Activated CD4-positive, alpha-beta memory T cell treated with anti-CD3 and anti-CD28 coated beads, Interleukin-2, amount 10 ng/mL, durations not matched to agents 7 days and 5 days (primary cell): ENCODE measurements at regions not wholly inside any gene's neighbourhood (a gene's known extent, or its start where the extent isn't known, plus 50 kb on each side); places are given as distances from the start of the nearest gene placed in this dataset.
"Not testable (repeated sequence)": the region's sequence is repeated elsewhere in the genome, so short reads cannot be mapped to it uniquely, and the experiment has no call there.

ENCODE experiments used
- CTCF ChIA-PET: fragments of 350-600 bp; sonication (Branson Sonifier 250); formaldehyde crosslinking; loops from one replicate; lab custom pipeline; 2021; ENCODE audit warnings: antibody characterized with exemption, inconsistent platforms; lab: Charles Lee
- POLR2A ChIA-PET: fragments of 350-600 bp; sonication (Branson Sonifier 250); formaldehyde crosslinking; loops from one replicate; lab custom pipeline; 2021; ENCODE audit warnings: antibody characterized with exemption; lab: Charles Lee
- DNase-seq: peaks from one replicate; pipeline ENCODE4 v3.0.0-alpha.2; 2020
- H3K27ac Mint-ChIP-seq: one replicate; pipeline ENCODE4 v1.8.0; 2021; ENCODE audit warnings: mild to moderate bottlenecking, mixed read lengths
- H3K27me3 Mint-ChIP-seq: one replicate; pipeline ENCODE4 v1.8.0; 2021; ENCODE audit warnings: mixed read lengths
- H3K36me3 Mint-ChIP-seq: one replicate; pipeline ENCODE4 v1.8.0; 2021; ENCODE audit warnings: low read depth, mixed read lengths
- H3K4me1 Mint-ChIP-seq: one replicate; pipeline ENCODE4 v1.8.0; 2021; ENCODE audit warnings: mixed read lengths
- H3K4me3 Mint-ChIP-seq: one replicate; pipeline ENCODE4 v1.8.0; 2021; ENCODE audit warnings: mild to moderate bottlenecking, mixed read lengths
- H3K9me3 Mint-ChIP-seq: one replicate; pipeline ENCODE4 v1.8.0; 2021; ENCODE audit warnings: mixed read lengths

DNA sequence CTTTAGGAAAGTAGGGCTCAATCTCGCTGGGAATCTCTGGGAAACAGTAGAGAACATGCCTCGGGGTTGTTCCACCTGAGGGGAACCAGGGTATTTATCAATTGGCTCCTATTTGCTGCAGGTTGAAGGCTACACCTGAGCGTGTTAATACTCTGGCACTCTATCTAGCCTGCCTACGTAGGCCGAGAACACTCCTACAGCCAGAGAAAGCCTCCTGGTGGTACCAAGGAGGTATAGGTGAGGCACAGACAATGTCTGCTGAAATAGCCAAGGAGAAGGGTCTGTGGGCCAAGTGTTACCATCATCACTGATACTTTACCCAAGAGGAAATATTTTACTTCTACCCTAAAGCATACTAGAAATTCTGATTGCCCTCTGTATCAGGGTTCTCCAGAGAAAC lies 341.0 kb upstream of the UBE2E2 start:
- Mint-ChIP-seq H3K4me3 (no peak overlapping the region), H3K27ac (no peak overlapping the region), H3K27me3 (no peaks in the 10 kb centered on the region), H3K4me1 (no peaks in the 10 kb centered on the region), H3K36me3 (no peaks in the 10 kb centered on the region), H3K9me3 (peaks cover 4% of the 10 kb centered on the region)
- CTCF ChIA-PET = no interaction called here
- DNase-seq = no peak
- POLR2A ChIA-PET = no interaction called here

- H3K27ac Mint-ChIP-seq, H3K4me1 Mint-ChIP-seq, H3K36me3 Mint-ChIP-seq, DNase-seq, POLR2A ChIA-PET, CTCF ChIA-PET, H3K4me3 Mint-ChIP-seq, H3K9me3 Mint-ChIP-seq, H3K27me3 Mint-ChIP-seq: not testable (repeated sequence)
These were observed 320.3 kb upstream of the UBE2E2 start for GRCh38 chr3:22882834-22883233.

DNA sequence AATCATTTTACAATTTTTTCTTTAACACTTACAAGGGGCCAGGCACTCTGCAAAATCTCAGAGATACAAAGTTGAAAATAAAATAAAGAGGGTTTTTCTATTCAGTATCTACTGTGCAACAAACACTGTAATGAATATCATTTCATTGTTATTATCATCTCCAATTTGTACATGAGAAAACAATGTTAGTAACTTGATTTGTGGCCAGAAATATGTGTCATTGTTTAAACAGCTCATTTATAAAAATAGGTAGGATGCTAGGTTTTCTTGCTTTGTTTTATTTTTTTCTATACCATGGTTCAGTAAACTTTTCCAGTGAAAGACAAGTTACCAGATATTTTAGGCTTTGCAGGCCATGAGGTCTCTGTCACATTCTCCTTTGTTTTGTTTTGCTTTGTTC lies 318.1 kb upstream of the UBE2E2 start:
- Mint-ChIP-seq H3K27me3 (no peaks in the 10 kb centered on the region), H3K4me3 (no peak overlapping the region), H3K27ac (no peak overlapping the region), H3K4me1 (no peaks in the 10 kb centered on the region), H3K36me3 (no peaks in the 10 kb centered on the region), H3K9me3 (no peaks in the 10 kb centered on the region)
- no peak for DNase-seq
- POLR2A ChIA-PET = no interaction called here
- CTCF ChIA-PET = no interaction called here

GRCh38 chr3:22885574-22886341 lies 317.4 kb upstream of the UBE2E2 start:
- Mint-ChIP-seq H3K4me1 (no peaks in the 10 kb centered on the region), H3K4me3 (no peak overlapping the region), H3K9me3 (no peaks in the 10 kb centered on the region), H3K27ac (no peak overlapping the region), H3K36me3 (no peaks in the 10 kb centered on the region), H3K27me3 (no peaks in the 10 kb centered on the region)
- DNase-seq = no peak
- POLR2A ChIA-PET = no interaction called here
- CTCF ChIA-PET = no interaction called here

- ChIA-PET CTCF (no interaction called here), POLR2A (no interaction called here)
- no peaks in the 10 kb centered on the region for H3K4me1 Mint-ChIP-seq
- H3K4me3 Mint-ChIP-seq = no peak overlapping the region
- no peaks in the 10 kb centered on the region for H3K36me3 Mint-ChIP-seq
- H3K9me3 Mint-ChIP-seq = no peaks in the 10 kb centered on the region
- no peak overlapping the region for H3K27ac Mint-ChIP-seq
- no peaks in the 10 kb centered on the region for H3K27me3 Mint-ChIP-seq
- DNase-seq = no peak
These were observed 316.6 kb upstream of the UBE2E2 start for GRCh38 chr3:22886439-22887068.

DNA sequence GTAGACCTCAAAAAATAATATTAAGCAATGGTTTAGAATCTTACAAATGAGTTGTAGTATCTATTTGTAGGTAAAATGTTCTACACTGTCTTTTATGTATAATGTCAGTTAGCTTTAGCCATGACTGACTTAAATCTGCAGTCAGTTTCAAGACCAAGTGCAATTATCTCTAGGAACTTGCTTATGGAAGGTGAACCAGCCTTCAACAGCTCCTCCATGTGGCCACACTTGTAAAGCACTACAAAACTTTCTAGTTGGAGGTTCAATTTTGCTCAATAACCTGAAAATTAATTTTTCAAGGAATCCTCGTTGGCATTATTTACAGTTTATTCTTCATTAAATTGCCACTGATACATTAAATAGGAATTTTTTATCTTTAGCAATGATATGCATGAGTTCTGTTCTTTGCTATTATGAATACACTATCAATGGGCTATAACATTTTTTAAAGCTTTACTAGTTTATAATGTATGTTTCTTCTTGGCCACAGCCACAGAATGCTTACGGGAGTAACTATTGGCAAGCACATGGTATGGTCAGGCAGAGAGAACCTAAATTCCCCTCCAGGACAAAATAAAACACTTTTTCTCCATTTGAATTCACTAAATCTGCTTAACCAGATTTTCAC lies 315.3 kb upstream of the UBE2E2 start:
- Mint-ChIP-seq H3K4me3 (no peak overlapping the region), H3K36me3 (no peaks in the 10 kb centered on the region), H3K27ac (no peak overlapping the region), H3K27me3 (no peaks in the 10 kb centered on the region), H3K9me3 (no peaks in the 10 kb centered on the region), H3K4me1 (no peaks in the 10 kb centered on the region)
- no peak for DNase-seq
- CTCF ChIA-PET = no interaction called here
- POLR2A ChIA-PET = no interaction called here

DNA sequence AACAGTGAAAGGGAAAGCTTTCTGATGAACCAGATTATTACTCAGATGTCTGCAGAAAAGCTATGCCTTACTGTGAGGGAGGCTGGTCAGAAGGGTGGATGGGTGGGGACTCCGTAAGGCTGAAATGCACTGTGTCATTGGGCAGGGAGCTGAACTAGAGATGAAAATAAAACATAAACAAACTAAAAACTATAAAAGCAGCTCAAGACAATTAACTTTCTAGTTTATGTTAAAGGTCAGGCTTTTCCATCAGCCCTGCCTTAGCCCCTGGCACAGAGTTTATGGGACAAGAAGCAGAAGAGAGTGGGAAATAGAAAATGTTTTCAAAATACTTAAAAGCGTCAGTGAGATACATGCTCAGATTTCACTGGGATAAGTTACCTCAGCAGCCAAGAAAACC lies 310.0 kb upstream of the UBE2E2 start:
- Mint-ChIP-seq H3K27me3 (no peaks in the 10 kb centered on the region), H3K4me3 (no peak overlapping the region), H3K4me1 (no peaks in the 10 kb centered on the region), H3K27ac (no peak overlapping the region), H3K36me3 (no peaks in the 10 kb centered on the region), H3K9me3 (no peaks in the 10 kb centered on the region)
- POLR2A ChIA-PET = no interaction called here
- CTCF ChIA-PET = no interaction called here
- no peak for DNase-seq

DNA sequence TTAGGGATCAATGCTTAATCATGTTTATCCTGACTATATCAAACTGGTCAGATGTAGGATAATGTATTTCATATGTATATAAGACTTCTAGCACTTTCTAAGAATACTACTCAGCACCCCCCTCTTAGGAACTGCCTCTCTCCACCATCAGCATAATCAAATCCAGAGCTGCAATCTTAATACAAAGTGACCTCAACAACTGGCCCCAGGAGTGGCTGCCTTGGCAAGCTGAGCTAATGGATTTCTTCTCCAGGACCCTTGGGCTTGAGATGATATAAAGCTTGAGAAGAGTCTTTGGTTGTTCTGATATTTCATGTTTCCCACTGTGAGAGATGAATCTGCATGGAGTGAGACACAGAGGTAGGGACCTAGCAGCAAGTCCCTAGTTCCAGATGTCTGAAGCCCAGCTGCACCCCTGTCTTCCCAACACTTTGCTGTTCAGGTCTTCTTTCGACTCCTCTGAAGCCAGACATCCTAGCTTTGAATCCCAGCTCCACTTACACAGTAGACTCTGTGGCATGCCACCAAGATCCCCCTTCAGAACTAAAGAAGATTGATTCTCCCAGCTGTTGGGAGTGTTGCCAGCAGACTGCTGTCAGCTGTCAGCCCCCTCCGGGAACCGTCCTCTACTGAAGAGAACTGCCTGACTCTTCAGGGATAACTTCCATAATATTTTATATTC lies 309.3 kb upstream of the UBE2E2 start:
- H3K9me3 Mint-ChIP-seq = no peaks in the 10 kb centered on the region
- no peaks in the 10 kb centered on the region for H3K4me1 Mint-ChIP-seq
- POLR2A ChIA-PET = no interaction called here
- CTCF ChIA-PET = no interaction called here
- DNase-seq = no peak
- no peaks in the 10 kb centered on the region for H3K36me3 Mint-ChIP-seq
- no peaks in the 10 kb centered on the region for H3K27me3 Mint-ChIP-seq
- H3K27ac Mint-ChIP-seq = no peak overlapping the region
- no peak overlapping the region for H3K4me3 Mint-ChIP-seq

GRCh38 chr3:22894865-22895264 lies 308.3 kb upstream of the UBE2E2 start:
- Mint-ChIP-seq H3K4me1 (no peaks in the 10 kb centered on the region), H3K9me3 (no peaks in the 10 kb centered on the region), H3K27ac (no peak overlapping the region), H3K4me3 (no peak overlapping the region), H3K27me3 (no peaks in the 10 kb centered on the region), H3K36me3 (no peaks in the 10 kb centered on the region)
- ChIA-PET POLR2A (no interaction called here), CTCF (no interaction called here)
- DNase-seq = no peak

GRCh38 chr3:22895671-22896070 lies 307.5 kb upstream of the UBE2E2 start:
- Mint-ChIP-seq H3K4me3 (no peak overlapping the region), H3K9me3 (no peaks in the 10 kb centered on the region), H3K27ac (no peak overlapping the region), H3K4me1 (no peaks in the 10 kb centered on the region), H3K36me3 (no peaks in the 10 kb centered on the region), H3K27me3 (no peaks in the 10 kb centered on the region)
- ChIA-PET CTCF (no interaction called here), POLR2A (no interaction called here)
- DNase-seq = no peak

- no peaks in the 10 kb centered on the region for H3K27me3 Mint-ChIP-seq
- no peaks in the 10 kb centered on the region for H3K9me3 Mint-ChIP-seq
- no peak overlapping the region for H3K27ac Mint-ChIP-seq
- ChIA-PET POLR2A (no interaction called here), CTCF (no interaction called here)
- no peaks in the 10 kb centered on the region for H3K4me1 Mint-ChIP-seq
- no peak for DNase-seq
- H3K4me3 Mint-ChIP-seq = no peak overlapping the region
- no peaks in the 10 kb centered on the region for H3K36me3 Mint-ChIP-seq
These were observed 304.6 kb upstream of the UBE2E2 start for GRCh38 chr3:22898558-22898957.

DNA sequence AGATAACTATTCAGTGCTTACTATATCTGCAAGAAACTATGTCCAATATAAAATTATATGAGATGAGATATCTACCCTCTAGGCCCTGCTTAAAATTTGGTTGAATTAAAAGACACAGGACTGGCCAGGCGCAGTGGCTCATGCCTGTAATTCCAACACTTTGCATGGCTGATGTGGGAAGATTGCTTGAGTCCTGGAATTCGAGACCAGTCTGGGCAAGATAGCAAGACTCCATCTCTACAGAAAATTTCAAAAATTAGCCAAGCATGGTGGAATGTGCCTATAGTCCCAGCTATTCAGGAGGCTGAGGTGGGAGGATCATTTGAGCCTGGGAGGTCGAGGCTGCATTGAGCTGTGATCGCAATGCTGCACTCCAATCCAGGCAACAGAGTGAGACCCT lies 303.7 kb upstream of the UBE2E2 start:
- Mint-ChIP-seq H3K27ac (no peak overlapping the region), H3K4me1 (no peaks in the 10 kb centered on the region), H3K4me3 (no peak overlapping the region), H3K27me3 (no peaks in the 10 kb centered on the region), H3K36me3 (no peaks in the 10 kb centered on the region), H3K9me3 (no peaks in the 10 kb centered on the region)
- ChIA-PET CTCF (no interaction called here), POLR2A (no interaction called here)
- DNase-seq = no peak

DNA sequence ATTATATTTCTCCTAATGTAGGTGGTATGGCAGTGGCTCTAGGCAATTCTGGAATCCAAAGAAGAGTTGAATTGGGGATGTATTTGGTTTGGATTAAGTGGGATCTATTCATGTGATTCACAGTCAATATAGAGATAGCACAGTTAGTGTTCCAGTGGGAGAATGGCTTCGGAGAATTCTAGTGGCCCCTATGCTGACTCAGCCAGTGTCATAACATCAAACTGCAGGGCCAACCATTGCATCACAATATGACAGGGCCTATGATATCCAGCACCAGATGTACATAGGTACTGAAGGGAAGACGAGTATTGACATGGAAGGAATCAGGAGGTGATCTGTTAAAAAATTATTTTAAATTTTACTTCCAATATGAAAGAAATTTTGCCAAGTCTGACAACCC lies 302.8 kb upstream of the UBE2E2 start:
- CTCF ChIA-PET = no interaction called here
- no peak overlapping the region for H3K27ac Mint-ChIP-seq
- no peak for DNase-seq
- no peak overlapping the region for H3K4me3 Mint-ChIP-seq
- H3K4me1 Mint-ChIP-seq = no peaks in the 10 kb centered on the region
- H3K27me3 Mint-ChIP-seq = no peaks in the 10 kb centered on the region
- POLR2A ChIA-PET = no interaction called here
- H3K9me3 Mint-ChIP-seq = no peaks in the 10 kb centered on the region
- no peaks in the 10 kb centered on the region for H3K36me3 Mint-ChIP-seq
